ENCODE measurements at regions not wholly inside any gene's neighbourhood (a gene's known extent, or its start where the extent isn't known, plus 50 kb on each side); places are given as distances from the start of the nearest gene placed in this dataset.
"Not testable (repeated sequence)": the region's sequence is repeated elsewhere in the genome, so short reads cannot be mapped to it uniquely, and the experiment has no call there.

GRCh38 chr7:15085366-15085765, 182.8 kb upstream of the DGKB start:
- TF ChIP-seq, protein P1, sequence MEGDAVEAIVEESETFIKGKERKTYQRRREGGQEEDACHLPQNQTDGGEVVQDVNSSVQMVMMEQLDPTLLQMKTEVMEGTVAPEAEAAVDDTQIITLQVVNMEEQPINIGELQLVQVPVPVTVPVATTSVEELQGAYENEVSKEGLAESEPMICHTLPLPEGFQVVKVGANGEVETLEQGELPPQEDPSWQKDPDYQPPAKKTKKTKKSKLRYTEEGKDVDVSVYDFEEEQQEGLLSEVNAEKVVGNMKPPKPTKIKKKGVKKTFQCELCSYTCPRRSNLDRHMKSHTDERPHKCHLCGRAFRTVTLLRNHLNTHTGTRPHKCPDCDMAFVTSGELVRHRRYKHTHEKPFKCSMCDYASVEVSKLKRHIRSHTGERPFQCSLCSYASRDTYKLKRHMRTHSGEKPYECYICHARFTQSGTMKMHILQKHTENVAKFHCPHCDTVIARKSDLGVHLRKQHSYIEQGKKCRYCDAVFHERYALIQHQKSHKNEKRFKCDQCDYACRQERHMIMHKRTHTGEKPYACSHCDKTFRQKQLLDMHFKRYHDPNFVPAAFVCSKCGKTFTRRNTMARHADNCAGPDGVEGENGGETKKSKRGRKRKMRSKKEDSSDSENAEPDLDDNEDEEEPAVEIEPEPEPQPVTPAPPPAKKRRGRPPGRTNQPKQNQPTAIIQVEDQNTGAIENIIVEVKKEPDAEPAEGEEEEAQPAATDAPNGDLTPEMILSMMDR (IDR thresholded peaks at IDR 0.05; ENCODE audit: low read depth, low read length): no peak
- H3K27ac ChIP-seq: no peak overlapping the region

DNA sequence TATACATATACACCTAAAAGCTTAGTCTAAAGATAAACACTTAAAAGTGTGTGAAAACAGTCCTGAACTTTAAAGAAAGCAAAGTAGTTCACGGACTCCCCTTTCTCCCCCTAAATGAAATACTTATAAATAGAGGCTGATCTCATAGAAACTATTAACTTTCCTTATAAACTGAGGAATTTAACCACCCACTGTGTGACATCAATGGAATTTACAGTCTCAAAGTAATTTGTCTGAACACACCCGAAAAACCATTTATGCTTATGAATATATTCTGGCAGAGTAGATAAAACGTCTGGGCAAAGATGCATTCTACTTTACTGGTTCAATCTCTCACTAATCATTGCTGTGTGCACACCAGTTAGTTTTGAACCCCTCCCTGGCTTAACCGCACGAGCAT, 181.8 kb upstream of the DGKB start:
- no peak overlapping the region for H3K27ac ChIP-seq
- H3K9me3 ChIP-seq (ENCODE audit: low read depth): no peaks in the 10 kb centered on the region
- no peak overlapping the region for H3K4me3 ChIP-seq
- H3K36me3 ChIP-seq: no peaks in the 10 kb centered on the region
- no peaks in the 10 kb centered on the region for H3K4me1 ChIP-seq (ENCODE audit: low read depth)
- no peaks in the 10 kb centered on the region for H3K27me3 ChIP-seq
- DNase-seq (ENCODE audit: low read depth in 1 of 2, low spot score in 1 of 2): no peak
- TF ChIP-seq, protein P1 (IDR thresholded peaks at IDR 0.05; ENCODE audit: low read depth, low read length): no peak

More at GRCh38 chr7:15085366-15085765, 182.8 kb upstream of the DGKB start:
- Histone ChIP-seq H3K27me3 (no peaks in the 10 kb centered on the region), H3K9me3 (ENCODE audit: low read depth) (no peaks in the 10 kb centered on the region), H3K4me3 (no peak overlapping the region), H3K4me1 (ENCODE audit: low read depth) (no peaks in the 10 kb centered on the region), H3K36me3 (no peaks in the 10 kb centered on the region)
- no peak for DNase-seq (ENCODE audit: low read depth in 1 of 2, low spot score in 1 of 2)

DNA sequence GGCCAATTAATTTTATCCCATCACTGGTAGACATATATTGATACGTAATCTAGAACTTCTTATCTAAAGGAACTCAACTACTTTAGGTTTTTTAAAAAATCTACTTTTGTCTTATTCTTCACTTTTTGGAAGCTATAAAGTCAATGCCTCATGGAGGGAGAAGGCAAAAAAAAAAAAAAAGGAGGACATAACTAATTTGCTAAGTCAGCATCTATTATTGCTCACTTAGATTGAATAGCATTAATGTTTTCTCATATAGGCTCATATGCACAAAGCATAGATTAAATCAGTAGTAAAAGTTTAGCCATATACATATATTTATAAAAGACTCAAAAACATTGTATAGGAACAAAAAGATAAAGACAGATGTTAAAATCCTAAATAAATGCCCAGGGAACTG, 179.3 kb upstream of the DGKB start:
- no peaks in the 10 kb centered on the region for H3K9me3 ChIP-seq (ENCODE audit: low read depth)
- H3K4me1 ChIP-seq (ENCODE audit: low read depth): no peaks in the 10 kb centered on the region
- no peak overlapping the region for H3K27ac ChIP-seq
- TF ChIP-seq, protein P1 (IDR thresholded peaks at IDR 0.05; ENCODE audit: low read depth, low read length): no peak
- H3K4me3 ChIP-seq: no peak overlapping the region
- no peaks in the 10 kb centered on the region for H3K36me3 ChIP-seq
- DNase-seq (ENCODE audit: low read depth in 1 of 2, low spot score in 1 of 2): no peak
- no peaks in the 10 kb centered on the region for H3K27me3 ChIP-seq

DNA sequence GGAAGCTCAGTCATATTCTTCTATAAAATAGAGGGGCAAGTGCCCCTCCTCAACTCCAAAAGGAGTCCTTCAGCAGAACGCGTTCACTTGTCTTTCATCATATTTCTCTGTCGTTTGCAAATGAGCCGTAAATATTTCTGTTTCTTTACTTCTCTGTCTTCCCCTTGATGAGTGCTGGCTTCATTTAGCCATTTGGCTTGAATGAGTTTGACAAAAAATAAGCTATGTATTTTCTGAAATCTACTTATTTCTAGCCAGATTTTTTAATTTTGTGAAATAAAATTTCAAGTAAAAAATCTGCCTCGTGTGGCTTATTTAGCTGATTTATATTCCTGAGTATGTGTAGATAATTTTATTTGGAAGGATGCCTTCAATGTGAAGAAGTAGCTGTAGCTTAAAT, 170.8 kb upstream of the DGKB start:
- TF ChIP-seq, protein P1 (IDR thresholded peaks at IDR 0.05; ENCODE audit: low read depth, low read length): no peak
- DNase-seq (ENCODE audit: low read depth in 1 of 2, low spot score in 1 of 2): no peak
- no peaks in the 10 kb centered on the region for H3K9me3 ChIP-seq (ENCODE audit: low read depth)

DNA sequence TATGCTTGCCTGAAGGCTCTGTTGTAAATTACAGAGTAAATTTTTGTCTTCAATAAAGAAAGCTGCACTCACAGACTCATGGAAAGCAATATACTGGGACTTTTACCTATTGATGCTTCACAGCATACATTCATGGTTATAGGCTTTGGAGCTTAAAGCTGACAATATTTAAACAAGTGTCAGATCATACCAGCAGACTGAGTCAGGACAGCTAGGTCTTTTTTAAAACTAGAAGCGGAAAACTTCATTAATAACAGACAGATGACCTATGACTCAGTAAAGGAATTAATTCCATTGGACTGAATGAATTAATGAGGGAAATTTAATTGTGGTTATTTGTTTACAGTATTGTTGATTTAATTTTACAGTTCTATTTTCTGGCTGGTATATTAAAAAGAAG, 165.8 kb upstream of the DGKB start:
- Histone ChIP-seq H3K9me3 (ENCODE audit: low read depth) (no peaks in the 10 kb centered on the region), H3K27me3 (no peaks in the 10 kb centered on the region), H3K27ac (no peak overlapping the region), H3K4me3 (no peak overlapping the region), H3K36me3 (no peaks in the 10 kb centered on the region), H3K4me1 (ENCODE audit: low read depth) (no peaks in the 10 kb centered on the region)
- DNase-seq (ENCODE audit: low read depth in 1 of 2, low spot score in 1 of 2): no peak
- TF ChIP-seq, protein P1 (IDR thresholded peaks at IDR 0.05; ENCODE audit: low read depth, low read length): no peak

More for the DNA sequence above, 170.8 kb upstream of the DGKB start:
- Histone ChIP-seq H3K27ac (no peak overlapping the region), H3K4me3 (no peak overlapping the region), H3K4me1 (ENCODE audit: low read depth) (no peaks in the 10 kb centered on the region), H3K27me3 (no peaks in the 10 kb centered on the region), H3K36me3 (no peaks in the 10 kb centered on the region)

GRCh38 chr7:15057272-15057671, 154.7 kb upstream of the DGKB start:
- H3K27ac ChIP-seq: no peak overlapping the region

GRCh38 chr7:15054304-15054703, 151.8 kb upstream of the DGKB start:
- not testable (repeated sequence) for H3K4me3 ChIP-seq; H3K27me3 ChIP-seq; H3K36me3 ChIP-seq; H3K27ac ChIP-seq; H3K9me3 ChIP-seq (ENCODE audit: low read depth); DNase-seq (ENCODE audit: low read depth in 1 of 2, low spot score in 1 of 2); H3K4me1 ChIP-seq (ENCODE audit: low read depth)

More at GRCh38 chr7:15057272-15057671, 154.7 kb upstream of the DGKB start:
- TF ChIP-seq, protein P1 (IDR thresholded peaks at IDR 0.05; ENCODE audit: low read depth, low read length): no peak
- no peak for DNase-seq (ENCODE audit: low read depth in 1 of 2, low spot score in 1 of 2)
- H3K4me1 ChIP-seq (ENCODE audit: low read depth): no peaks in the 10 kb centered on the region
- no peaks in the 10 kb centered on the region for H3K36me3 ChIP-seq
- no peaks in the 10 kb centered on the region for H3K27me3 ChIP-seq
- no peak overlapping the region for H3K4me3 ChIP-seq
- no peaks in the 10 kb centered on the region for H3K9me3 ChIP-seq (ENCODE audit: low read depth)
